GM18498 (cell line): ENCODE measurements at regions not wholly inside any gene's neighbourhood (a gene's known extent, or its start where the extent isn't known, plus 50 kb on each side); places are given as distances from the start of the nearest gene placed in this dataset.
A peak's percentile ranks its signal among the peaks of the same experiment; 100 is the strongest.

ENCODE experiments used
- ATAC-seq: cut with Tn5 transposase; IDR thresholded peaks from one replicate; pipeline ENCODE4 v1.9.1; 2021; ENCODE audit warnings: mild to moderate bottlenecking, moderate library complexity; ENCODE audit not compliant: unreplicated experiment

DNA sequence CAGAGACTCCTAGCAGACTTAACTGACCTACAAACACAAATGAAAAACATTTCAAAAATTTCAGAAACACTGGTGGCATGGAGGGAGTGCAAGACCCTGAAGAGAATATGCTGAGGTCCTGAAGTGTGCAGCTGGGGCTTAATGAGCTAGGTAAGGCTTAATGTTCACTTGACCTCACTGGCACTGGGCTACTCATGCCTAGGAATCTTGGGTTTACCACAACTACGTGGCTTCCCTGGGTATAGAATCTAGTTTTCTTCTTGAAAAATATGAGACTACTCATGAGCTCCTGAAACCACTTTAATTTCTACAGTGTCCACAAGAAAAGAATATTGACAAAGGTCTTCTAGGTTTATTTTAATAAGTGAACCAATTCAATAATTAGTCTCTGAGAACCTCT is 139.8 kb downstream of the HNMT start:
- ATAC-seq: no peak

DNA sequence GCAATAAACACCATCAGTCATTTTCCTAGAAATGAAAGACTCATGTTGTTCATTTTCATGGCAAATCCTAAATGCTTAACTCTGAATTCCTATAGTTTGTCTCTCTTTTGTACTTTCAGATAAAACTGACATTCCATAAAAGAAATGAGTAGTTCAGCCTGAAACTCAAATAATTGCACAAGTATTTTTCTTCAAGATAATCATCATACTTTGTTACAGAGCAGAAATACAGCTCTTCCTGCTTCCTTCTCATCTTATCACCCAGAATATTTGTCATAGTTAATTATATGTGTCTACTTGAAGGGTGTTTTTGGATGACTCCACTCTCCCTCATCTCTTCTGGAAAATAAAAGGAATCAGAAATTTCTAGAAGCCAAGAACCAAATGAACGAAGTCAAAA is 141.1 kb downstream of the HNMT start:
- no peak for ATAC-seq

DNA sequence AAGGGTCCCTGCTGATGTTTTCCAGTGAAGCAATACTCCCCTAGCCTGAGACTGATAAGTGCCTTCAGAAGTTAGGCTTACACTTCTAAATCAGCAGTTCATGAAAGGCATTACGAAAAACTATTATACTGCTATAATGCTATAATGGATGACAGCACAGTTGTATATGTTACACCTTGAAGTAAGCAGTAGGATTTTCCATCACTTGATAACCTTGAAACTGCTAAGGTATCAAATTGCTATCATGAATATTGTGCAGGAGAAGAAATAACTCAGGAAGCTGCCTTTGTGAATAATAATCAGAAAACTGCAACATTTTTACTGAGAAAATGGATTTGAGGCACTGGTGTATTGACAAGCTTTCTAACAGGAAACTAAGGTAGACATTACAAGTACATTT is 142.3 kb downstream of the HNMT start:
- ATAC-seq: no peak

DNA sequence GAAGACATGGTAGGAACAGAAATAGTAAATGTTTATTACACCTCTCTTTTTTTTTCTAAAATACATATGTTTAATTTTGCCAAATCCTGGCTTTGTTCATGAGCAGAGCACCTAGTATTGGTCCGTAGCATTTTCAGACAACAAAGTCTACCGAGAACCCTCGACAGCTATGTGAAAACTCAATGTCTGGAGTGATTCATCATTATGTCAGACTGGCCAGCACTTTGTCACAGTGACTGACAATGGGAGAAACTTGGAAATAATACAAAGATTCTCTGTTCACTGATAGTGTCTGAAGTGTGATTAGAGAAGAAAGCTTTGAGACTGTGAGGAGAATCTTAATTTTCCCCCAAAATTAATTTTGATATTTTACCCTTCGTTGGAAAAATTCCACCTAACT is 143.0 kb downstream of the HNMT start:
- no peak for ATAC-seq

DNA sequence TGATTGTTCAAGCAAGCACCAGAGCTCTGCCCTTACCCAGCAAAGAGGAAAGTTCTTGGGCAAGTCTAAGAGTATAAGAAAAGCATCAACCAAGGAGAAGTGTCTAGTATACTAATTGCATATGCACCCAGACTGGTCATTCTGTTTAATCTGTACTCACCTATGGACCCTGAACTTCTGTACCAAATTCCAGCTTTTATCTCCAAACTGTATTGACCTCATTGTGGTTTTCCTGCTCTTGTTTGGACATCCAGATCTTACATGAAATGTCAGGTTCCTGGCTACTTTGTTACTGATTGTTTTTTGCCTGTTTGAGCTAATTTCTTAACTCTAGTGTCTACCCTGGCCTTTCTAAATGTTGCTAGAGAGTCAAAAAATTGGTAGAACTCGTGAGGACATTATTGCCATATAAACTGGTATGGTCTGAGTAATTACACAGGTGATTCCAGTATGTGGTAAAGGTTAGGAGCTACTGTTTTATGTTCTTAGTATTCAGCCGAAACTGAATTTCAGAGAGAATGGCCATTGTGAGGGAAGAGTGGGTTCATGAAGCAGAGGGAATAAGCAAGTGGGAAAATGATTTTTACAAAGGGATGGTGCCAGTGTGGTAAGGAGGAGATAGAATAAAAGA is 146.3 kb downstream of the HNMT start:
- no peak for ATAC-seq

DNA sequence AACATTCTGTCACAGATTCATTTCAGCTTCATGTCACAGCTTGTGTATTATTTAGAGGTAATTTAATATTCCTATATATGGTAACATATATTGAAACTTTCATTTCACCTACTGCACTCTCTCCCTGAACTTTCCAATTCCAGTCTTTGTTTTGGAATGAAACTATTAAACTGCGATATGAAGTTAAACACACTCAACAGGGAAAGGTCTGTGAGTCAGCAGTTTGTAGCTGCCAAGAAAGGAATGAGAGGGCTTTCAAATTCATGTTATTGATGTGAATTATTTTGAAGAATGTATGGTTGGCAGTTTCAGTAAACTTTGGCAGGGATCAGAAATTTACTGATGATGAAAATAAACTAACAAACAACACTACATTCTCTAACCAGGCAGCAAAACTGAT is 148.3 kb downstream of the HNMT start:
- no peak for ATAC-seq

DNA sequence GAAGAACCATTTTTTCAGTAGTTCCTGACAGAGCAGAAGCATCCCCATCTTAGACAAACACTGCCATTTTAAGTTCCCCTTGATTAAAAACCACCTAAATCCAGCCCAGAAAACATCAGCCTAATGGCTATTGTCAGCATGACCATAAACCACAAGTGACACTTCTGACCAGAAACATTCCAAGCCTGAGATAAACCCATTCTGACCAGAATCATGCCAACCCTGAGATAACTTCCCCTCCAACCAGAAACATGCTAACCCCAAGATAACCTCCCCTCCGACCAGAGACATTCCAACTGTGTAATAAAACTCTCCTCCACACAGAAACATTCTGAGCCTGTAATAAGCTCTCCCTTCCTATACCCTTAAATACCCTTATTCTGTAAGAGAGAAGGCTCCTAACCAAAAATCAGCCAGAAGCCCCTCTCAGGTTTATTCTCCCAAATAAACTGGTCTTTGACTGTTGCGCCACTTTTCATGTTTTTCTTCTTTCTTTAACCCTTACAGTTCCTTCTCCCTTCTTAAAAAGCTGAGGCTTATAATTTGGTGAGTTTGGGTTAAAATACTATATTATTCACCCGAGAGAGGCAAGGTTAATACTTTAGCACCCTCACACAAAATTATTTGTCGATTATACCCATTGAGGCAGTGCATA is 149.7 kb downstream of the HNMT start:
- no peak for ATAC-seq

DNA sequence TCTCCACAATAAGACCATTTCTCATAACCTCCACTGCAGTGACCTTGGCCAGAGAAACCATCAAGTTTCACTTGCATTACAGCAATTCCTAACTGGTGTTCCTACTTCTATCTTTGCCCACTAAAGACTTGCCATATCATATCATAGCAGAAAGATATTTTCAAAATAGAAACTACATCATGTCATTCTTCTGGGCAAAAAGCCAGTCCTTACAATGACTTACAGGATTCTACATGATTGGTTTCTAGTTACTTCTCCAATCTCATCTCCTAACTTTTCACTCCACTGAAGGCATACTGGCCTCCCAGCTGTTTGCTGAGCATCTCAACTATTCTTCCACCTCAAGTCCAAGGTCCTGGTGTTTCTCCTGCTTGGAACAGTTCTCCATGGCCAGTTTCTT is 151.4 kb downstream of the HNMT start:
- ATAC-seq: no peak

DNA sequence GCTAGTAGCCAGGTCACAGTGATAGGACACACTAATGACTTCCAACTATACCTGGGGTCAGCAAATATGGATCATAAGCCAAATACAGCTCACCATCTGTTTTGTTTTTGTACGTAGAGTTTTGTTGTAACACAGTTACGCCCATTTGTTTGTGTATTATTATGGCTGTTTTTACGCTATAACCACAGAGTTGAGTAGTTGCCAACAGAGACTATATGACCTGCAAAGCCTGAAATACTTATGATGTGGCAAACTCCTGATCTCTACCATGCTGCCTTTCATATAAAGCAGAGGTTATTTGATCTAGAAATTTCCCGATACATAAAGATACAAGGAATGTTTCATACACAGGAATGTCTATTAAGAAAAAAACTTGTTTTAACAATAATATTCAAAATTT is 152.2 kb downstream of the HNMT start:
- no peak for ATAC-seq

DNA sequence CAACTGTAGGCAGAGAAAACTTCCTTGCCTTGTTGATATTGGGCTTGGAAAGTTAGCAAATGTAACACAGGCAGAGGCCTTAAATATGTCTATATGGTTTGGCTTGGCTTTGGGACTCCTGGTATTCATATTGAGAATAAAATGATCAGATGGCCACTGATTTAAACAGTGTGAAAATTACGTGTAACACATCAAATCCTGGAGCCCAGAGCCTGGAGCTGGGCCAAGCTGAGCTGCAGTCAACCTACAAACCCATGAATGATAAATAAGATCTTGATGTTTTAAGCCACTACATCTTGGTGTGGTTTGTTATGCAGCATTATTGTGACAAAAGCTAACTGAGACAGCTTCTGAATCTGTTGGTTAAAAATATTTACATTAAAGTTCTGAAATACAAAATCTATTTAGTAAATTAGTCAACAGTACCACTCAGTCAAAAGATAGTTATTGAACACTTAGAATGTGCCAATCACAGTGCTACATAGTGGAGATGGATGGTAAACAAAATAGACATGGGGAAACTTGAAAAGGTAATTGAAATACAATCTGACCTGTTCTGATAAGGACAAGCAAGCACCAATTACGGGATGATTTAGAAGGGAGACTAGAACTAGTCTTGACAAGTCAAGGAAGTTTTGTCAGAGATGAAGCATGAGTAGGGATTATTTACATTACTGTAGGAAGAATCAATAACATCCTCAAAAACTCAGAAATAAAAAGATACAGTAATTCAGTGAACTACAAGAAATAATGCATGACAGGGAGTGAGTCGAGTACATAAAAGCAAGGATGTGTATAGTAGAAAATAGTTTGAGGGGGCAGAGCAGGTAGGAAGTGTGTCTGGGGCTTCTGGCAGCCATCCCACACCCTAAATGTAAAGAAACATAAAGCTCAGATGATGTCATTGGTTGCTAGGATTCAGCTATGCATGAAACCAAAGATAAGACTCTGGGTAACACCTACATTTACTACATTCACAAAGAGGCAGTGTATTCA is 157.7 kb downstream of the HNMT start:
- ATAC-seq: peak; percentile 37

DNA sequence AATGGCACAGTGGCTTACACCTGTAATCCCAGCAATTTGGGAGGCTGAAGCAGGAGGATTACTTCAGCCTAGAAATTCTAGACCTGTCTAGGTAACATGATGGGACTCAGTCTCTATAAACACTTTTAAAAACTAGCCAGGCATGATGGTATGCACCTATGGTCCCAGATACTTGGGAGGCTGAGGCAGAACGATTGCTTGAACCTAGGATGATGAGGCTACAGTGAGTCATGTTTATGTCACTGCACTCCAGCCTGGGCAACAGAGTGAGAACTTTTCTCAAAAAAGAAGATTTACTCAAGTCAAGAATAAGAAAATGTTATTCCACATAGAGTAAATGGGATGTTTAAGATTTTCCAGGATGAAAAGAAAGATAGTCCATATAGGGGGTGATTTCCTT is 158.6 kb downstream of the HNMT start:
- ATAC-seq: no peak

DNA sequence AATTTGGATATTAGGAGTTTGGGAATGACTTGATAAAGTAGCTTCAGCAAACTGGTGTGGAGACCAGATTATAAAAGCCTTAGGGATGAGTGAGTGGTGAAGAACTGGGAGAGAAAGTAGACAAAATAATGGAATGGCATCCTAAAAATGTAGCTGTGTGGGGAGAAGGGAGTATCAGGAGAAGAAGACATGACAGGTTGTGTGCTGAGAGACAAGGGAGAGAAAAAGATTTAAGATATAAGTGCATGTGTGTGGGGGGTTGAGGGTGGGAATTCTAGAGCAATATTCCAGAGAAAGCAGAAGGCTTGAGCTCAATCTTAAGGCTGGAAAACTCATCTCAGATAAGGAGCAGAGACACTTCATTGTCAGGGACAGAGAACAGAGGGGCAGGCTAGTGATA is 159.5 kb downstream of the HNMT start:
- no peak for ATAC-seq

DNA sequence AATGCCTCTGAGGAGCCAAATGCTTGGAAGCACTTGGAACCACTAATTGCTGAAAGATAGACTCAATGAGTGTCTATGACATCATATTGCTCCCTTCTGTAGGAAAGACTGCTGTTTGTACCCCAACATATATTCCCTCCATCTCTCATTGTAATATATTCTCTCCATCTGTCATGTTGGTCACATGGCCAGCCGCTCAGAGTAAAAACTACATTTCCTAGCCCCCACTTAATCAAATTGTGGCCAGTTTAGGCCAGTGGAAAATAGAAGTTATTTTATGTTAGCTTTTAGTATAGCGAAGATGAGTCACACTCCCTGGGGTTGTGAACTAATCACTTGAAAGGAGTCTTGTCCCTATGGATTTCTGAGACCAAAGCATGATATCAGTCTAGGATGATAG is 160.2 kb downstream of the HNMT start:
- ATAC-seq: no peak

DNA sequence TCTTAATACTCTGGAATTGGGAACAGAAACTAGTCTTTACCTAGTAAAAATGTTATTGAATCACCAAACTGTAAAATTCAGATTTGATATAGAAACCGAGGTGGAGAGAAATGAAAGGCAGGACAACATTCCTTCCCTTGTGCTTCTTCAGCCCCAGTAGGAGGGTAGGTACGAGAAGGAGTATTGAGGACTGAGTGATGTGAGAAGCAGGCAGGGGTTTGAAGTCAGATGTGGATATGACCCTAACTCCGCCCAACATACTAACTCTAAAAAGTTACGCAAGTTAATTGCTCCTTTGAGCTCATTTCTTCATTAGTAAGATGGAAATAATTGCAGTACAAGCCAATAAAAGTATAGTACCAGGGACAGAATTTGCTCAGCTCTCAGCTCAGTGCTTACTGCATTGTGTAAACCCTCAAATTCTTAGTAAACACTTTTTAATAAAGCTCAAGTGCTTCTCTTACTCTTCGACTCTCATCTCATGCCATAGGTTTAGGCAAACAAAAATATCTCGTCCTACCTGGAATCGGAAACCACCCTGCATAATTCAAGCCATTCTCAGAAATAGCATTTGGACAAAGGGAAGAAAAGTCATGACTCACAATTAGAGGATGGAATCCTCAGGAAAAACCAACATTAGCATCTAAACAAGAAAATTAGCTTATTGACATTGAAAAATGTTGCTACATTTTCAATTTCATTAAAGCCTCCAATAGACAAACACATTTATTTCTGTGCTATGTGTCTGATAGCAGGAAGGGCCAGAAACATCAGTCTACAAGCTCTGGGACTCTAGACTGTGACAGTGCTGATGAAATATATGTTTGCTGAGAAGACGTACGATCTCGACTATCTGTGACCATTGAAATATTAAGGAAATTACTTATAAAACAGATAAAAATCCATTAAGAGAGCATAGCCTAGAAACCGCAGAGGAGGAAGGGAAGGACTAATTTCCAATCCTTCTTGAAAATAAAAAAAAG is 161.3 kb downstream of the HNMT start:
- ATAC-seq: no peak

DNA sequence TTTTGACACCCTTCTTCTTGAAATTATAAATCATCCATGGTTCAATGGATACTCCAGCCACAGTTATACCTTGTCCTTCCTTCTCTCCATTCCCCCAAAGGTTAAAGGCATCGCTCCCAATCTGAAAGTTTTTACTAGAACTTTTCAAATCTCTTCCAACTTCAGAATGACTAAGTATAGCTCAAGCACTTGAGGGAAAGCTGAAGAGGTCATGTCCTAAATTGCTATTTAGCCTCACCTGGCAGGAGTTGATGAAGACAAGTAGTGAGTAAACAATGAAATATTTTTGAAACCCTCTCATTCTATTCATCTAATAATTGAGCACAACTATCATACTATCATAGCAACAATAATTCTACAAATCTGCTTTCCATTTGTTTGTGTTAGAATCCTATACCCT is 167.8 kb downstream of the HNMT start:
- ATAC-seq: no peak

DNA sequence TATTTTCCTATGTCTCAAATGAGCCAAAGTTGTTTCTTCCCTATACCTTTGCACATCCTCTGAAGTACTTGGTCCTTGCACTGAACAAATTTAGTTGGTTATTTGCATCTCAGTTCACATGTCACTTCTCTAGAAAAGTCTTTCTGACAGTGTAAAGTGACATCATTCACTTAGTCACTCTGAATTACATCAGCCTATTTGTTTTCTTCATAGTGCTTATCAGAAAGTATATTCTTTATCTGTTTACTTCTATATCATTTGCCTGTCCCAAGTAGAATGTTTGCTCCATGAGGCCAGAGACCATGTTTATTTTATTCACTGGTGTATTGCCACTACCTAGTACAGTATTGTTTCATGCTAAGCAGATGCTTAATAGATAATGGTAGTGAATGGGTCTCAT is 173.7 kb downstream of the HNMT start:
- no peak for ATAC-seq

DNA sequence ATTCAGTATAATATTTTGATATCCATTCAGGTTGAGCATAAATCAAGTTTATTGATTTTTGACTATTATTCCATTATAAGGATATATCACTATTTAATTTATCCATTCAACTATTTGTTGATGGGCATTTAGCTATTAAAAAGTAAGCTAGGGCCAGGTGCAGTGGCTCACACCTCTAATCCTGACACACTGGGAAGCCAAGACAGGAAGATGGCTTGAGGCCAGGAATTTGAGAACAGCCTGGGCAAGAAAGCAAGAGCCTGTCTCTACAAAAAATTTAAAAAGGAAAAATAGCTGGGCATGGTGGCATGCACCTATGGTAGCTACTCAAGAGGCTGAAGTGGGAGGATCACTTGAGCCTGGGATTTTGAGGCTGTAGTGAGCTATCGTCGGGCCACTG is 183.5 kb downstream of the HNMT start:
- no peak for ATAC-seq

DNA sequence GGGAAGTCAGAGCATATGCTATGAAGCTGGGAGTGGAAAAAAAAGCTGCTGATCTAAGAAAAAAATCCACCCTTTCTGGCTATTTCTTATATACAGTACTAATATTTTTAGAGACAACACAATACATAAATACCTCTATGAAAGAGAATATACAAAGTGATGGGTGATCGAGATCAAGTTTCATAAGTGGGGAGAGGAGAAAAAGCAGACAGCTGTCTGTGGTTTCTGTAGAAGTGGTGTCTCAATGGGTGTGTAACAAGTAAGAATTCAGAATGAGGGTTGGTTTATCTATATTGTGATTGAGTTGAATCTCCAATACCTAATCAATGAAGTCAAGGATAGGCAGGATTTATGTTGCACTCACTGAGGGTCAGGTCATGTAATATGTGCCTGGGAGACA is 191.0 kb downstream of the HNMT start:
- ATAC-seq: peak; percentile 74

DNA sequence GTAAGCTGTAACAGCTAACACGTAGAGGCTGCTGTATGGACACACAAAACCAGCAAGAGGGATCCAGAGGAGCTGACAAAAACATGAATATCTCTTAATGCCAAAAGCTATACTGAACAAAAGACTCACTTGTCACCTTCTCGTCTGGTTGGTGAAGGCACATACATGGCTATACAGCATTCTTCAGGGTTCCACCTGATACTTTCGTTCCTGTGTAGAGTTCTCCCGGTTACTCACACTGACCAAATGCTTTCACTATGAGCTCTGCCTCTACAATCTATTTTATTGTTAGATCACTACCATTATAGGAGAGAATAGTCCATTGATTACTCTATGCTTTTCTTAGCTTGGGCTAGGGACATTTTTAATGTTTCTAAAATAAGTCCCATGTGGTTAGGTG is 193.1 kb downstream of the HNMT start:
- ATAC-seq: no peak

DNA sequence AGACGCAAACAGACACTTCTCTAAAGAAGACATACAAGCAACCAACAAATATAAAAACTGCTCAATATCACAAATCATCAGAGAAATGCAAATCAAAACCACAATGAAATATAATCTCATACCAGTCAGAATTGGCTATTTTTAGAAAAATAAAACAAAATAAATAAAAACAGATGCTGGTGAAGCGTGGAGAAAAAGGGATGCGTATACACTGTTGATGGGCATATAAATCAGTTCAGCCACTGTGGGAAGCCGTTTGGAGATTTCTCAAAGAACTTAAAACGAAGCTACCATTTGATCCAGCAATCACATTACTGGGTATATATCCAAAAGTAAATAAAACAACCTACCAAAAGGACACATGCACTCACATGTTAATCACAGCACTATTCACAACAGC is 206.2 kb downstream of the HNMT start:
- no peak for ATAC-seq

DNA sequence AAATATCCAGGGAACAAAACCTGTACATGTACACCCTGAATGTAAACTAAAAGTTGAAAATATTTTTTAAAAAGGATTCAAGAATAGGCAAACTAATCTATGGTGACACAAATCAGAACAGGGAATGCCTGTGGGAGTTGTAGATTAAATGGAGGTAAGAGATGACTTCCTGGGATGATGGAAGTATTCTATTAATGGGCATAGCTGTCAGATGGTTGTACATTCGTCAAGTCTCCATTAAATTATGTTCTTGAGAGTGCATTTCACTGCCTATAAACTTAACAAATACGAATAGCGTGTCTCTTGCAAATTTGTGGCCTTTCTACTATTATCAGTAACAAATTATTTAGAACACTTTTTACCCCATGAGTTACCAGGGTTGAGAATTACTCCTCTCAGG is 207.0 kb downstream of the HNMT start:
- ATAC-seq: no peak
